Type B pancreatic cell (in vitro differentiated cells): ENCODE measurements at regions not wholly inside any gene's neighbourhood (a gene's known extent, or its start where the extent isn't known, plus 50 kb on each side); places are given as distances from the start of the nearest gene placed in this dataset.

Experiments
- DNase-seq: peaks from one replicate; pipeline ENCODE4 v3.0.0; 2021; ENCODE audit warnings: mixed read lengths; ENCODE audit not compliant: unreplicated experiment; ENCODE audit errors: extremely low spot score
- H3K27ac Mint-ChIP-seq: 2 replicates; pipeline ENCODE4 v1.8.0; 2021; ENCODE audit warnings: mild to moderate bottlenecking, mixed read lengths
- H3K27me3 Mint-ChIP-seq: 2 replicates; pipeline ENCODE4 v1.8.0; 2021; ENCODE audit warnings: mixed read lengths
- H3K36me3 Mint-ChIP-seq: 2 replicates; pipeline ENCODE4 v1.8.0; 2021; ENCODE audit warnings: mixed read lengths
- H3K4me1 Mint-ChIP-seq: one replicate; pipeline ENCODE4 v1.8.0; 2021; ENCODE audit warnings: mixed read lengths; ENCODE audit not compliant: unreplicated experiment
- H3K4me3 Mint-ChIP-seq: 2 replicates; pipeline ENCODE4 v1.8.0; 2021; ENCODE audit warnings: mild to moderate bottlenecking, mixed read lengths
- H3K9me3 Mint-ChIP-seq: 2 replicates; pipeline ENCODE4 v1.8.0; 2021; ENCODE audit warnings: mixed read lengths
- CTCF ChIP-seq: fragments of 200-600 bp; sonication (generic); conservative IDR thresholded peaks from 2 replicates; pipeline ENCODE4 v1.5.0; 2021; ENCODE audit warnings: antibody characterized with exemption, mild to moderate bottlenecking

DNA sequence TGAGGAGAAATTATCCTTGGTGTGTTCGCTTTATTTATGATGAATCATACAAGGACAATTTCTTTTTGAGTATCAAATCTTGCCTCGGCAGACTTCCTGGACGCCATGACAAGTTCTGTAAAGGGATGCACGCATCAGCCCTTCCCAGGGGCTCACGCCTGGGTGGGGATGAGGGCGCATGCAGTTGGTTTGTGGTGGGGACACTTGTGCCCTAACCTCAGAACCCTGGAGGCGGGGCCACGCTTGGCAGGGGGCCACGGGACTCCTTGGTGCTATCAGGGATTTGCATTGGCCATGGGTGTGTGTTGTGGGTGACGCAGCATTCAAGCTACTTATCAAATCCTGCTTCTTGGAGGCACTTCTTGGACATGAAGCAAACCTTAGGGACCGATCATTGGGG lies 143.8 kb upstream of the RTL1 start:
- TF ChIP-seq CTCF = no peak
- H3K4me3 Mint-ChIP-seq = no peak overlapping the region
- no peak for DNase-seq
- H3K36me3 Mint-ChIP-seq = no peaks in the 10 kb centered on the region
- no peaks in the 10 kb centered on the region for H3K9me3 Mint-ChIP-seq
- peaks cover 5% of the 10 kb centered on the region for H3K27me3 Mint-ChIP-seq
- no peaks in the 10 kb centered on the region for H3K4me1 Mint-ChIP-seq
- H3K27ac Mint-ChIP-seq = no peak overlapping the region

GRCh38 chr14:101048766-101049165 lies 145.2 kb upstream of the RTL1 start:
- Mint-ChIP-seq H3K9me3 (no peaks in the 10 kb centered on the region), H3K27ac (no peak overlapping the region), H3K4me1 (no peaks in the 10 kb centered on the region), H3K27me3 (peaks cover 5% of the 10 kb centered on the region), H3K36me3 (no peaks in the 10 kb centered on the region), H3K4me3 (no peak overlapping the region)
- DNase-seq = no peak
- no peak for TF ChIP-seq CTCF

DNA sequence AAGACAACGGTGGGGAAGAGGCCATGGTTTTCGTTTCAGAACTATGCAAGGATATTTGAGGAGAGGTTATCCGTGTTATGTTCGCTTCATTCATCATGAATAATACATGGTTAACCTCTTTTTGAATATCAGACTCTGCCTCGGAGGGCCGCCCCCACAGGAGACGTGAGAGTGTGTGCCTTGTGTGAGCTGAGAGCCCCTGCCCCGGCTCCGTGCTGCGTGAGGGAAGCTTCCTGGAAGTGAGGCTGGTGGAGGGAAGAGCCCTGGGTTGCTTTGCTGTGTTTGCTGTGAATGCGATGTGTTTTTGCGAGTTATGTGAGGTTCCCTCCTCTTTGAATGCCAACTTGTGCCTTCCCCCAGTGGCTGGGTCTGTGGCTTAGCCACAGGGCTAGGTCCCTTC lies 146.0 kb upstream of the RTL1 start:
- Mint-ChIP-seq H3K4me1 (no peaks in the 10 kb centered on the region), H3K27ac (no peak overlapping the region), H3K4me3 (no peak overlapping the region), H3K9me3 (no peaks in the 10 kb centered on the region), H3K27me3 (peaks cover 5% of the 10 kb centered on the region), H3K36me3 (no peaks in the 10 kb centered on the region)
- DNase-seq = no peak
- no peak for TF ChIP-seq CTCF

DNA sequence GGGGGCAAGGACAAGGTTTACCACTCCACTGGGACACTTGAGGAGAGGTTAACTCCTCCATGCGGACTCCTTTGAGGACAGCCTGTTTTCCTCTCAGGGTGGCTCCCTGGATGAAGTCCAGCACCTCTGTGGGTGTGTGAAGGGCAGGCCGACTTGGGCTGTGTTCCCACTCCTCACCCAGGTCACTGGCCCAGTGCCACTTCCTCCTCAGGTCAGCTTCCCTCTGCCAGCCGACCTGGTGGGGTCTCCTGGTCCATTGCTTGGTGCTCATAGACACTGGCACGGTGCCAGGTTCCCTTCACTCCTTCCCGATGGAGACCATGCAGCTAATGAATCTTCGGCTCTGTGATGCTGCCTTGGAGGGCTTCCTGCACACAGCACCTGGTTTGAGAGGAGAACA lies 146.4 kb upstream of the RTL1 start:
- no peak overlapping the region for H3K4me3 Mint-ChIP-seq
- peaks cover 5% of the 10 kb centered on the region for H3K27me3 Mint-ChIP-seq
- no peaks in the 10 kb centered on the region for H3K4me1 Mint-ChIP-seq
- no peaks in the 10 kb centered on the region for H3K36me3 Mint-ChIP-seq
- TF ChIP-seq CTCF = no peak
- H3K9me3 Mint-ChIP-seq = no peaks in the 10 kb centered on the region
- no peak overlapping the region for H3K27ac Mint-ChIP-seq
- DNase-seq = no peak

GRCh38 chr14:101050901-101051490 lies 147.5 kb upstream of the RTL1 start:
- H3K4me3 Mint-ChIP-seq = no peak overlapping the region
- peaks cover 5% of the 10 kb centered on the region for H3K27me3 Mint-ChIP-seq
- H3K27ac Mint-ChIP-seq = no peak overlapping the region
- no peak for TF ChIP-seq CTCF
- H3K36me3 Mint-ChIP-seq = no peaks in the 10 kb centered on the region
- no peak for DNase-seq
- H3K4me1 Mint-ChIP-seq = no peaks in the 10 kb centered on the region
- no peaks in the 10 kb centered on the region for H3K9me3 Mint-ChIP-seq

DNA sequence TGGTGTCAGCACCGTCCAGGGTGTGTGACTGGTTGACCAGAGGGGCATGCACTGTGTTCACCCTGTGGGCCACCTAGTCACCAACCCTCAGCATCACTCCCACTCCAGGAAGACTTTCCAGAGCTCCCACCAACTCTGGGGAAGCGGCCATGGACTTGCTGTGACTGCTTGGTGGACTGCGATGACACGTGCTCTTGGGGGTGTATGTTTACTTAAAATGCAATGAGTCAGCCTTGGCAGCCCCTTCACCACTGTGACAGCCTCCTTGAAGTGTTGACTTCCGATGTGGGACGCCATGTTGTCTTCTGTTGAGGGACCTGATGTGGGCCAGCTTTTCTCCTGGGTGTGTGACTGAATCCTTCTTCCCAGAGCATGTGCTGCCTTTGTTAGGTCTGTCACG lies 151.1 kb upstream of the RTL1 start:
- H3K27me3 Mint-ChIP-seq = peaks cover 8% of the 10 kb centered on the region

More for the DNA sequence above, 151.1 kb upstream of the RTL1 start:
- H3K9me3 Mint-ChIP-seq = peaks cover 10% of the 10 kb centered on the region
- no peak overlapping the region for H3K4me3 Mint-ChIP-seq
- no peaks in the 10 kb centered on the region for H3K36me3 Mint-ChIP-seq
- no peak for DNase-seq
- no peaks in the 10 kb centered on the region for H3K4me1 Mint-ChIP-seq
- H3K27ac Mint-ChIP-seq = no peak overlapping the region
- TF ChIP-seq CTCF = no peak
